Keratinocyte (primary cell): ENCODE measurements at regions not wholly inside any gene's neighbourhood (a gene's known extent, or its start where the extent isn't known, plus 50 kb on each side); places are given as distances from the start of the nearest gene placed in this dataset.

Source experiments
- DNase-seq: peaks from one replicate; pipeline ENCODE4 v3.0.0-alpha.2; 2011; ENCODE audit warnings: low read depth, missing footprints, low spot score
- FAIRE-seq: peaks from 2 replicates; lab custom pipeline; 2011; peaks lifted over from hg19 to GRCh38; lab: Jason Lieb, UNC
- H2AFZ ChIP-seq: 2 replicates; pipeline ENCODE4 v1.6.0; 2012; ENCODE audit warnings: low read length, control low read depth, inconsistent platforms; ENCODE audit not compliant: control insufficient read depth
- H3K27ac ChIP-seq: 2 replicates; pipeline ENCODE4 v1.5.1; 2011; ENCODE audit warnings: low read length; ENCODE audit not compliant: control insufficient read depth, insufficient read depth
- H3K27me3 ChIP-seq: 3 replicates; pipeline ENCODE4 v1.6.0; 2011; ENCODE audit warnings: low read length; ENCODE audit not compliant: control insufficient read depth, insufficient read depth; ENCODE audit errors: extremely low read depth
- H3K36me3 ChIP-seq, 2 experiments: 2 replicates in 1 of 2; 3 replicates in 1 of 2; pipeline ENCODE4 v1.5.1; 2011; ENCODE audit warnings: low read length in 2 of 2, mild to moderate bottlenecking in 1 of 2; ENCODE audit not compliant: control insufficient read depth in 2 of 2, insufficient read depth in 2 of 2; ENCODE audit errors: extremely low read depth in 1 of 2
- H3K4me1 ChIP-seq: 3 replicates; pipeline ENCODE4 v1.5.1; 2011; ENCODE audit warnings: low read length; ENCODE audit not compliant: control insufficient read depth, insufficient read depth; ENCODE audit errors: extremely low read depth
- H3K4me2 ChIP-seq: 3 replicates; pipeline ENCODE4 v1.6.0; 2011; ENCODE audit warnings: low read depth, low read length; ENCODE audit not compliant: control insufficient read depth, insufficient read depth; ENCODE audit errors: extremely low read depth
- H3K4me3 ChIP-seq, 3 experiments: fragments of 200-600 bp in 1 of 3; sonication (generic) in 1 of 3; 2 replicates in 2 of 3; 3 replicates in 1 of 3; pipeline ENCODE4 v1.5.1; 2011 to 2016; ENCODE audit warnings: low read length in 3 of 3, mild to moderate bottlenecking in 3 of 3, control low read depth in 2 of 3, inconsistent platforms in 1 of 3, low read depth in 1 of 3, mixed read lengths in 1 of 3, mixed run types in 1 of 3, moderate library complexity in 1 of 3; ENCODE audit not compliant: control insufficient read depth in 2 of 3, insufficient read depth in 2 of 3; ENCODE audit errors: extremely low read depth in 1 of 3
- H3K79me2 ChIP-seq: 2 replicates; pipeline ENCODE4 v1.6.0; 2012; ENCODE audit warnings: low read length; ENCODE audit not compliant: control insufficient read depth, insufficient read depth
- H3K9ac ChIP-seq: 3 replicates; pipeline ENCODE4 v1.6.0; 2011; ENCODE audit warnings: low read length; ENCODE audit not compliant: control insufficient read depth, insufficient read depth; ENCODE audit errors: extremely low read depth
- H3K9me1 ChIP-seq: 3 replicates; pipeline ENCODE4 v1.6.0; 2011; ENCODE audit warnings: low read length; ENCODE audit not compliant: control insufficient read depth, insufficient read depth; ENCODE audit errors: extremely low read depth
- H3K9me3 ChIP-seq: 2 replicates; pipeline ENCODE4 v1.5.1; 2012; ENCODE audit warnings: low read depth, low read length; ENCODE audit not compliant: control insufficient read depth
- H4K20me1 ChIP-seq: 3 replicates; pipeline ENCODE4 v1.6.0; 2011; ENCODE audit warnings: low read length; ENCODE audit not compliant: control insufficient read depth, insufficient read depth; ENCODE audit errors: extremely low read depth
- EZH2 ChIP-seq: IDR thresholded peaks from one replicate; pipeline ENCODE4 v1.6.1; 2012; ENCODE audit warnings: inconsistent platforms, mild to moderate bottlenecking, low read length, moderate library complexity
- dilution Hi-C: fragments of 300-500 bp; cut with MboI; formaldehyde crosslinking; loops from one replicate; pipeline ENCODE4 v1.7.0; 2020; ENCODE audit warnings: low sequenced_read_pairs; ENCODE audit not compliant: extremely low pct_ligation_motif_present
- TF ChIP-seq, protein P1 (sequence below), 3 experiments: IDR thresholded peaks in 1 of 3; conservative IDR thresholded peaks in 1 of 3; optimal IDR thresholded peaks in 1 of 3; 2 replicates in 2 of 3; 3 replicates in 1 of 3; pipeline versions ENCODE3 to v1.5.1; 2011; ENCODE audit warnings: low read length in 3 of 3, mild to moderate bottlenecking in 3 of 3, moderate library complexity in 2 of 3, control low read depth in 1 of 3, inconsistent platforms in 1 of 3; ENCODE audit not compliant: insufficient read depth in 2 of 3; ENCODE audit errors: extremely low read depth in 1 of 3

GRCh38 chr2:535222-535621, 142.0 kb downstream of the TMEM18 start:
- H2AFZ ChIP-seq: no peak overlapping the region
- FAIRE-seq (no peak), DNase-seq (no peak)
- no peaks in the 10 kb centered on the region for H3K27me3 ChIP-seq
- H3K27ac ChIP-seq: no peak overlapping the region
- no peaks in the 10 kb centered on the region for H3K36me3 ChIP-seq
- no peak overlapping the region for H3K4me3 ChIP-seq
- H4K20me1 ChIP-seq: no peaks in the 10 kb centered on the region
- no peaks in the 10 kb centered on the region for H3K4me1 ChIP-seq
- H3K79me2 ChIP-seq: no peaks in the 10 kb centered on the region
- H3K9me1 ChIP-seq: no peaks in the 10 kb centered on the region
- TF ChIP-seq, protein P1, sequence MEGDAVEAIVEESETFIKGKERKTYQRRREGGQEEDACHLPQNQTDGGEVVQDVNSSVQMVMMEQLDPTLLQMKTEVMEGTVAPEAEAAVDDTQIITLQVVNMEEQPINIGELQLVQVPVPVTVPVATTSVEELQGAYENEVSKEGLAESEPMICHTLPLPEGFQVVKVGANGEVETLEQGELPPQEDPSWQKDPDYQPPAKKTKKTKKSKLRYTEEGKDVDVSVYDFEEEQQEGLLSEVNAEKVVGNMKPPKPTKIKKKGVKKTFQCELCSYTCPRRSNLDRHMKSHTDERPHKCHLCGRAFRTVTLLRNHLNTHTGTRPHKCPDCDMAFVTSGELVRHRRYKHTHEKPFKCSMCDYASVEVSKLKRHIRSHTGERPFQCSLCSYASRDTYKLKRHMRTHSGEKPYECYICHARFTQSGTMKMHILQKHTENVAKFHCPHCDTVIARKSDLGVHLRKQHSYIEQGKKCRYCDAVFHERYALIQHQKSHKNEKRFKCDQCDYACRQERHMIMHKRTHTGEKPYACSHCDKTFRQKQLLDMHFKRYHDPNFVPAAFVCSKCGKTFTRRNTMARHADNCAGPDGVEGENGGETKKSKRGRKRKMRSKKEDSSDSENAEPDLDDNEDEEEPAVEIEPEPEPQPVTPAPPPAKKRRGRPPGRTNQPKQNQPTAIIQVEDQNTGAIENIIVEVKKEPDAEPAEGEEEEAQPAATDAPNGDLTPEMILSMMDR (optimal IDR thresholded peaks at IDR 0.05 in 1 of 3, IDR thresholded peaks at IDR 0.05 in 1 of 3, conservative IDR thresholded peaks at IDR 0.05 in 1 of 3; ENCODE audit: extremely low read depth in 1 of 3, insufficient read depth in 2 of 3, low read length in 3 of 3): peak in 1 of 3 experiments; percentile 33
- TF ChIP-seq EZH2: no peak
- no peak overlapping the region for H3K9ac ChIP-seq
- dilution Hi-C loops: no loop called here
- H3K9me3 ChIP-seq: no peaks in the 10 kb centered on the region
- no peak overlapping the region for H3K4me2 ChIP-seq

DNA sequence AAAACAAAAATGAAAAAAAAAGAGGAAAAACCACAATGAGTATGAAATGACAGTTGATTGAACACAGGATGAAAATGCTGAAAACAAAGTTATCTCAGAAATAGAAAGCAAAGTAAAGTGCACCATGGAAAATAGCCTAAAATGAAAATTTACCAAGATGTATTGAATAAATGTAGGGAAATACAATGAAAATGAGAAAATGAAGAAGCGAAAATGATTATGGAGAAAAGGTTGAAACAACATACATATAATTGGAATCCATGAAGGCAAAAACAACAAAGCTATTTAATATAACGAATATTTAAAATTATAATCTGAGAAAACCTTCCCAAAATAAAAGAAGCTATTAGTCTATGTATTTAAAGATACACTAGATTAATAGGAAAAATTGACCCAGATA, 147.4 kb downstream of the TMEM18 start:
- FAIRE-seq: no peak
- DNase-seq: no peak
- Histone ChIP-seq H3K9me3 (peaks cover 2% of the 10 kb centered on the region), H3K27me3 (no peaks in the 10 kb centered on the region), H4K20me1 (no peaks in the 10 kb centered on the region), H3K27ac (no peak overlapping the region), H3K4me1 (no peaks in the 10 kb centered on the region), H2AFZ (no peak overlapping the region), H3K36me3 (no peaks in the 10 kb centered on the region), H3K79me2 (no peaks in the 10 kb centered on the region), H3K9ac (no peak overlapping the region), H3K4me3 (no peak overlapping the region), H3K9me1 (no peaks in the 10 kb centered on the region), H3K4me2 (no peak overlapping the region)
- TF ChIP-seq, protein P1 (optimal IDR thresholded peaks at IDR 0.05 in 1 of 3, IDR thresholded peaks at IDR 0.05 in 1 of 3, conservative IDR thresholded peaks at IDR 0.05 in 1 of 3; ENCODE audit: extremely low read depth in 1 of 3, insufficient read depth in 2 of 3, low read length in 3 of 3): no peak
- no peak for TF ChIP-seq EZH2
- dilution Hi-C loops: no loop called here
